ENCODE measurements at regions not wholly inside any gene's neighbourhood (a gene's known extent, or its start where the extent isn't known, plus 50 kb on each side); places are given as distances from the start of the nearest gene placed in this dataset.

GRCh38 chr10:124287791-124288190, 130.9 kb downstream of the OAT start:
- TF ChIP-seq POLR2A (IDR thresholded peaks at IDR 0.05): no peak
- TF ChIP-seq CTCF (IDR thresholded peaks at IDR 0.05): no peak
